H1 (cell line): ENCODE measurements at regions not wholly inside any gene's neighbourhood (a gene's known extent, or its start where the extent isn't known, plus 50 kb on each side); places are given as distances from the start of the nearest gene placed in this dataset.

ENCODE experiments used
- CTCF ChIA-PET: fragments of 300-600 bp; sonication (Branson Sonifier 250); formaldehyde crosslinking; loops from one replicate; lab custom pipeline; 2021; ENCODE audit not compliant: partially characterized antibody; lab: Charles Lee
- POLR2A ChIA-PET: fragments of 300-600 bp; sonication (Branson Sonifier 250); formaldehyde crosslinking; loops from one replicate; lab custom pipeline; 2021; ENCODE audit warnings: inconsistent platforms; ENCODE audit not compliant: partially characterized antibody; lab: Charles Lee
- DNase-seq, 2 experiments: peaks; one replicate each; pipeline versions ENCODE4 v3.0.0 to v3.0.0-alpha.2; 2010 to 2022; ENCODE audit warnings: low spot score in 2 of 2, low read depth in 1 of 2, mixed read lengths in 1 of 2
- FAIRE-seq: peaks from 2 replicates; lab custom pipeline; 2011; peaks lifted over from hg19 to GRCh38; lab: Jason Lieb, UNC
- H2AFZ ChIP-seq: 2 replicates; pipeline ENCODE4 v1.8.1; 2012; ENCODE audit warnings: low read length, inconsistent platforms
- H2AK5ac ChIP-seq: 2 replicates; pipeline ENCODE4 v1.6.1; 2013; ENCODE audit warnings: low read depth, low read length
- H2BK120ac ChIP-seq: replicated peaks from 2 replicates; pipeline ENCODE3; 2013; ENCODE audit warnings: low read depth, low read length, inconsistent platforms
- H2BK12ac ChIP-seq: 2 replicates; pipeline ENCODE4 v1.6.1; 2013; ENCODE audit warnings: low read depth, low read length
- H2BK15ac ChIP-seq: 2 replicates; pipeline ENCODE4 v1.6.1; 2013; ENCODE audit warnings: low read length
- H2BK20ac ChIP-seq: 2 replicates; pipeline ENCODE4 v1.6.1; 2013; ENCODE audit warnings: low read length
- H2BK5ac ChIP-seq: 2 replicates; pipeline ENCODE4 v1.6.1; 2013; ENCODE audit warnings: low read depth, low read length
- H3K14ac ChIP-seq: 2 replicates; pipeline ENCODE4 v1.6.1; 2013; ENCODE audit warnings: inconsistent platforms; ENCODE audit not compliant: insufficient read length
- H3K18ac ChIP-seq: 2 replicates; pipeline ENCODE4 v1.6.1; 2013; ENCODE audit warnings: low read length; ENCODE audit errors: extremely low read depth
- H3K23ac ChIP-seq: 2 replicates; pipeline ENCODE4 v1.6.1; 2013; ENCODE audit warnings: inconsistent platforms; ENCODE audit not compliant: insufficient read length
- H3K23me2 ChIP-seq: 2 replicates; pipeline ENCODE4 v1.6.1; 2013; ENCODE audit warnings: low read depth, low read length
- H3K27ac ChIP-seq: 2 replicates; pipeline ENCODE4 v1.6.1; 2011; ENCODE audit warnings: low read depth, low read length, inconsistent platforms
- H3K27me3 ChIP-seq, 4 experiments: replicated peaks in 1 of 4; 1 replicate in 1 of 4; 2 replicates in 3 of 4; pipeline versions ENCODE4 v1.6.1 to v1.8.1; 2011 to 2013; ENCODE audit warnings: low read length in 3 of 4, mild to moderate bottlenecking in 3 of 4, inconsistent platforms in 2 of 4, mixed read lengths in 2 of 4, moderate library complexity in 1 of 4; ENCODE audit not compliant: control insufficient read depth in 3 of 4, insufficient read depth in 3 of 4; ENCODE audit errors: extremely low read depth in 1 of 4
- H3K36me3 ChIP-seq, 4 experiments: 2 replicates each; pipeline versions ENCODE4 v1.6.1 to v1.8.1; 2011 to 2013; ENCODE audit warnings: mild to moderate bottlenecking in 4 of 4, low read length in 3 of 4, moderate library complexity in 2 of 4, control low read depth in 1 of 4, inconsistent platforms in 1 of 4; ENCODE audit not compliant: insufficient read depth in 4 of 4, control insufficient read depth in 2 of 4
- H3K4ac ChIP-seq: replicated peaks from 2 replicates; pipeline ENCODE3; 2013; ENCODE audit warnings: low read length, low read depth, mixed read lengths, inconsistent platforms; ENCODE audit not compliant: insufficient read length
- H3K4me1 ChIP-seq, 4 experiments: replicated peaks in 1 of 4; 1 replicate in 1 of 4; 2 replicates in 3 of 4; pipeline versions ENCODE4 v1.6.1 to v1.8.1; 2011 to 2013; ENCODE audit warnings: low read length in 3 of 4, inconsistent platforms in 2 of 4, mixed read lengths in 1 of 4; ENCODE audit not compliant: insufficient read depth in 4 of 4, control insufficient read depth in 3 of 4
- H3K4me2 ChIP-seq, 2 experiments: 2 replicates each; pipeline versions ENCODE4 v1.6.1 to v1.8.1; 2011 to 2013; ENCODE audit warnings: low read depth in 2 of 2, low read length in 2 of 2, control low read depth in 1 of 2, inconsistent platforms in 1 of 2, mild to moderate bottlenecking in 1 of 2; ENCODE audit not compliant: insufficient read depth in 1 of 2
- H3K4me3 ChIP-seq, 4 experiments: fragments of 200-600, 300-600 bp in 1 of 4; sonication (generic), shearing (Covaris generic), sonication (Bioruptor Twin) in 1 of 4; 2 replicates each; pipeline versions ENCODE4 v1.5.1 to v1.8.1; 2011 to 2016; ENCODE audit warnings: low read length in 4 of 4, low read depth in 3 of 4, control low read depth in 2 of 4, inconsistent platforms in 2 of 4, mild to moderate bottlenecking in 2 of 4, mixed read lengths in 1 of 4, moderate library complexity in 1 of 4; ENCODE audit not compliant: insufficient read depth in 2 of 4; ENCODE audit errors: extremely low read depth in 1 of 4
- H3K56ac ChIP-seq: replicated peaks from 2 replicates; pipeline ENCODE3; 2013; ENCODE audit warnings: low read depth, mild to moderate bottlenecking, mixed read lengths, low read length, inconsistent platforms; ENCODE audit not compliant: insufficient read length
- H3K79me1 ChIP-seq: 2 replicates; pipeline ENCODE4 v1.6.1; 2013; ENCODE audit warnings: low read depth, low read length, control low read depth
- H3K79me2 ChIP-seq, 2 experiments: 2 replicates each; pipeline versions ENCODE4 v1.6.1 to v1.8.1; 2012 to 2013; ENCODE audit warnings: low read length in 2 of 2, mild to moderate bottlenecking in 2 of 2, inconsistent platforms in 1 of 2; ENCODE audit not compliant: insufficient read depth in 2 of 2, control insufficient read depth in 1 of 2
- H3K9ac ChIP-seq, 4 experiments: replicated peaks in 1 of 4; 1 replicate in 1 of 4; 2 replicates in 3 of 4; pipeline versions ENCODE4 v1.6.1 to v1.8.1; 2011 to 2013; ENCODE audit warnings: low read depth in 3 of 4, low read length in 3 of 4, control low read depth in 2 of 4, mild to moderate bottlenecking in 2 of 4, moderate library complexity in 2 of 4, inconsistent platforms in 1 of 4; ENCODE audit errors: extremely low read depth in 1 of 4
- H3K9me3 ChIP-seq, 2 experiments: 2 replicates each; pipeline versions ENCODE4 v1.6.1 to v1.8.1; 2012 to 2013; ENCODE audit warnings: mild to moderate bottlenecking in 2 of 2, moderate library complexity in 2 of 2, control low read depth in 1 of 2, inconsistent platforms in 1 of 2, low read depth in 1 of 2, low read length in 1 of 2, mixed read lengths in 1 of 2; ENCODE audit not compliant: insufficient read depth in 2 of 2
- H4K20me1 ChIP-seq, 2 experiments: replicated peaks in 1 of 2; 2 replicates each; pipeline versions ENCODE3 to v1.8.1; 2011 to 2013; ENCODE audit warnings: inconsistent platforms in 2 of 2, low read length in 2 of 2, mild to moderate bottlenecking in 1 of 2; ENCODE audit not compliant: insufficient read depth in 2 of 2, control insufficient read depth in 1 of 2
- H4K5ac ChIP-seq: 2 replicates; pipeline ENCODE4 v1.6.1; 2013; ENCODE audit warnings: low read length, low read depth, mixed read lengths, inconsistent platforms; ENCODE audit not compliant: insufficient read length
- H4K8ac ChIP-seq: 2 replicates; pipeline ENCODE4 v1.8.0; 2013; ENCODE audit warnings: mild to moderate bottlenecking, moderate library complexity, low read length, inconsistent platforms; ENCODE audit not compliant: insufficient read depth; ENCODE audit errors: extremely low read depth
- H4K91ac ChIP-seq: replicated peaks from 2 replicates; pipeline ENCODE3; 2013; ENCODE audit warnings: low read length, mixed read lengths, inconsistent platforms; ENCODE audit not compliant: insufficient read length
- BACH1 ChIP-seq: IDR thresholded peaks from 2 replicates; pipeline ENCODE4 v1.6.1; 2012; ENCODE audit warnings: low read length, improper control_type of control experiment
- CBX8 ChIP-seq: fragments of 300-800, 300-1000 bp; sonication (generic); IDR thresholded peaks from 2 replicates; pipeline ENCODE4 v1.7.1; 2016; ENCODE audit warnings: low read depth, low read length, borderline replicate concordance
- CREB1 ChIP-seq: IDR thresholded peaks from 2 replicates; pipeline ENCODE4 v1.6.1; 2012; ENCODE audit warnings: inconsistent platforms
- EP300 ChIP-seq, 2 experiments: IDR thresholded peaks; 1 replicate in 1 of 2; 2 replicates in 1 of 2; pipeline ENCODE4 v1.6.1; 2011 to 2012; ENCODE audit warnings: low read depth in 2 of 2, low read length in 2 of 2, mild to moderate bottlenecking in 2 of 2, borderline replicate concordance in 1 of 2, inconsistent platforms in 1 of 2, moderate library complexity in 1 of 2
- HDAC2 ChIP-seq, 2 experiments: fragments of 300-600 bp in 1 of 2; sonication (generic) in 1 of 2; IDR thresholded peaks; 2 replicates each; pipeline ENCODE4 v1.6.1; 2011 to 2012; ENCODE audit warnings: low read depth in 2 of 2, low read length in 2 of 2, mild to moderate bottlenecking in 2 of 2, moderate library complexity in 2 of 2, borderline replicate concordance in 1 of 2, inconsistent platforms in 1 of 2
- JUN ChIP-seq: IDR thresholded peaks from 2 replicates; pipeline ENCODE4 v1.6.1; 2011; ENCODE audit warnings: low read depth, mild to moderate bottlenecking, improper control_type of control experiment, low read length
- PHF8 ChIP-seq: fragments of 200-600 bp; sonication (generic); conservative IDR thresholded peaks from 2 replicates; pipeline ENCODE4 v1.7.1; 2012; ENCODE audit warnings: low read depth, mild to moderate bottlenecking, inconsistent platforms, low read length, moderate library complexity
- RBBP5 ChIP-seq: IDR thresholded peaks from 2 replicates; pipeline ENCODE4 v1.7.1; 2012; ENCODE audit warnings: low read depth, mild to moderate bottlenecking, inconsistent platforms, low read length, moderate library complexity, borderline replicate concordance
- SIX5 ChIP-seq: IDR thresholded peaks from 2 replicates; pipeline ENCODE4 v1.6.1; 2011; ENCODE audit warnings: mild to moderate bottlenecking, low read depth, low read length
- SUZ12 ChIP-seq: fragments of 200-600 bp; sonication (generic); IDR thresholded peaks from 2 replicates; pipeline ENCODE4 v1.6.1; 2012; ENCODE audit warnings: mild to moderate bottlenecking, inconsistent platforms, low read length, moderate library complexity, mixed read lengths
- WGBS, 2 experiments: shearing (Covaris generic) in 1 of 2; methylation state at CpG; one replicate each; pipeline versions ENCODE4 v1.1.6 to v1.1.7; 2013 to 2015; ENCODE audit warnings: low lambda C conversion rate in 2 of 2, mixed read lengths in 2 of 2, inconsistent platforms in 1 of 2, low coverage in 1 of 2, missing lambda C conversion rate in 1 of 2; ENCODE audit not compliant: insufficient replicate concordance in 2 of 2, insufficient coverage in 1 of 2, insufficient read length in 1 of 2; ENCODE audit errors: extremely low coverage in 1 of 2, missing lambda C conversion rate in 1 of 2; 5-methylcytosine and 5-hydroxymethylcytosine counted together
- TF ChIP-seq, protein P1 (sequence below): IDR thresholded peaks from 2 replicates; pipeline ENCODE4 v1.6.1; 2011; ENCODE audit warnings: low read depth, mild to moderate bottlenecking, low read length; ENCODE audit not compliant: insufficient read depth
- TF ChIP-seq, protein P2 (sequence below): IDR thresholded peaks from 2 replicates; pipeline ENCODE4 v1.6.1; 2011; ENCODE audit warnings: low read length, improper control_type of control experiment

- no peak overlapping the region for H3K4me3 ChIP-seq
- H2BK120ac ChIP-seq: no peak overlapping the region
- H2BK5ac ChIP-seq: no peak overlapping the region
- no peak overlapping the region for H3K56ac ChIP-seq
- no peak overlapping the region for H4K5ac ChIP-seq
- no peak overlapping the region for H3K23ac ChIP-seq
- no peak overlapping the region for H4K91ac ChIP-seq
- no peak overlapping the region for H2BK12ac ChIP-seq
- H2AK5ac ChIP-seq: no peak overlapping the region
- peaks cover 2 to 3% of the 10 kb centered on the region in 2 experiments; a peak in 2 of 4 replicates for H3K9me3 ChIP-seq
- H3K23me2 ChIP-seq: no peaks in the 10 kb centered on the region
- H3K79me1 ChIP-seq: no peaks in the 10 kb centered on the region
- H3K27ac ChIP-seq: no peak overlapping the region
- no peak overlapping the region for H3K18ac ChIP-seq
- FAIRE-seq (no peak), DNase-seq (no peak)
- WGBS, 2 experiments: 90% methylated on average over 2 of the region's 2 CpGs; no CpG with 5 or more reads in 1 of the 2 experiments
- ChIA-PET POLR2A (no interaction called here), CTCF (interaction anchor here (0.6 kb wide), 1 partner anchor 10 kb away, joined by 3 read pairs; no protein-coding TSS in a partner anchor)
- H3K36me3 ChIP-seq: no peaks in the 10 kb centered on the region
- H3K9ac ChIP-seq: no peak overlapping the region
- no peak overlapping the region for H3K14ac ChIP-seq
- no peaks in the 10 kb centered on the region for H3K27me3 ChIP-seq
- no peak overlapping the region for H3K4me2 ChIP-seq
- no peaks in the 10 kb centered on the region for H3K79me2 ChIP-seq
- no peak overlapping the region for H2BK20ac ChIP-seq
- H2BK15ac ChIP-seq: no peak overlapping the region
- H4K8ac ChIP-seq: no peak overlapping the region
- H2AFZ ChIP-seq: no peak overlapping the region
- peaks cover 0 to 6% (median 3%) of the 10 kb centered on the region in 4 experiments; a peak in 5 of 7 replicates for H3K4me1 ChIP-seq
- no peaks in the 10 kb centered on the region for H4K20me1 ChIP-seq
- no peak overlapping the region for H3K4ac ChIP-seq
- TF ChIP-seq RBBP5: no peak
- TF ChIP-seq, protein P1, sequence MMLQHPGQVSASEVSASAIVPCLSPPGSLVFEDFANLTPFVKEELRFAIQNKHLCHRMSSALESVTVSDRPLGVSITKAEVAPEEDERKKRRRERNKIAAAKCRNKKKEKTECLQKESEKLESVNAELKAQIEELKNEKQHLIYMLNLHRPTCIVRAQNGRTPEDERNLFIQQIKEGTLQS: no peak
- no peak for TF ChIP-seq EP300 (IDR thresholded peaks at IDR 0.05; ENCODE audit: borderline replicate concordance in 1 of 2, low read depth in 2 of 2, low read length in 2 of 2)
- no peak for TF ChIP-seq CREB1
- no peak for TF ChIP-seq BACH1
- TF ChIP-seq, protein P2, sequence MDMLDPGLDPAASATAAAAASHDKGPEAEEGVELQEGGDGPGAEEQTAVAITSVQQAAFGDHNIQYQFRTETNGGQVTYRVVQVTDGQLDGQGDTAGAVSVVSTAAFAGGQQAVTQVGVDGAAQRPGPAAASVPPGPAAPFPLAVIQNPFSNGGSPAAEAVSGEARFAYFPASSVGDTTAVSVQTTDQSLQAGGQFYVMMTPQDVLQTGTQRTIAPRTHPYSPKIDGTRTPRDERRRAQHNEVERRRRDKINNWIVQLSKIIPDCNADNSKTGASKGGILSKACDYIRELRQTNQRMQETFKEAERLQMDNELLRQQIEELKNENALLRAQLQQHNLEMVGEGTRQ: no peak
- TF ChIP-seq HDAC2 (IDR thresholded peaks at IDR 0.05; ENCODE audit: borderline replicate concordance in 1 of 2, low read depth in 2 of 2, low read length in 2 of 2): no peak
- TF ChIP-seq PHF8: no peak
- TF ChIP-seq SIX5: no peak
- TF ChIP-seq JUN: no peak
- no peak for TF ChIP-seq SUZ12
- no peak for TF ChIP-seq CBX8
Observed at GRCh38 chr2:217559084-217559483, 443.7 kb downstream of the TNS1 start.
